Renal cortex interstitium (tissue), 11 donors: ENCODE measurements at regions not wholly inside any gene's neighbourhood (a gene's known extent, or its start where the extent isn't known, plus 50 kb on each side); places are given as distances from the start of the nearest gene placed in this dataset.
A peak's percentile ranks its signal among the peaks of the same experiment; 100 is the strongest.
"Not testable (repeated sequence)": the region's sequence is repeated elsewhere in the genome, so short reads cannot be mapped to it uniquely, and the experiment has no call there.

Experiments used
- DNase-seq, 11 donors: peaks; one replicate each; pipeline ENCODE4 v3.0.0-alpha.2; 2013; ENCODE audit warnings: low read depth in 9 of 11, low spot score in 4 of 11; ENCODE audit errors: extremely low read depth in 1 of 11

GRCh38 chr5:40202814-40203440 is 476.8 kb upstream of the PTGER4 start:
- DNase-seq: no peak

- DNase-seq: no peak
Observed at GRCh38 chr5:40198736-40199135, 481.0 kb upstream of the PTGER4 start.

GRCh38 chr5:40195574-40195973 is 484.1 kb upstream of the PTGER4 start:
- not testable (repeated sequence) for DNase-seq

- DNase-seq: peak in 1 of 11 donors; percentile 15
Observed at GRCh38 chr5:40191150-40191549, 488.6 kb upstream of the PTGER4 start.

DNA sequence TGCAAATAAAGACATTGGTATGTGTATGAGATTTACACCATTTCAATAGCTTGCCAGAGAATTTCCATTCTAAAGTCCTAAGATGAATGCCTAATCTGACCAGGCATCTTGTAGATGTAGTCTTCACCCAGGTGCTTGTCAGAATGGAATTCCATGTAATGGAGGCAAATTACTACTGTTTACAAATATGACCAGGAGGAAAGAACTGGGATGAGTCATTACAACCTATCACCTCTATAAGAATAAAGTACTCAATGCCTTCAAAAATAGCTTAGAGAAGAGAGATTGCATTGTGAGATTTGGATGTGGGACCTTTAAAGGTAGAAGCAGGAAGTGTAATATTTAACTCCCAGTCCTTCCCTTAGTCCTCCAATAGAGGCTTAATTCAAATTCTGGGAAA is 507.0 kb upstream of the PTGER4 start:
- no peak for DNase-seq

DNA sequence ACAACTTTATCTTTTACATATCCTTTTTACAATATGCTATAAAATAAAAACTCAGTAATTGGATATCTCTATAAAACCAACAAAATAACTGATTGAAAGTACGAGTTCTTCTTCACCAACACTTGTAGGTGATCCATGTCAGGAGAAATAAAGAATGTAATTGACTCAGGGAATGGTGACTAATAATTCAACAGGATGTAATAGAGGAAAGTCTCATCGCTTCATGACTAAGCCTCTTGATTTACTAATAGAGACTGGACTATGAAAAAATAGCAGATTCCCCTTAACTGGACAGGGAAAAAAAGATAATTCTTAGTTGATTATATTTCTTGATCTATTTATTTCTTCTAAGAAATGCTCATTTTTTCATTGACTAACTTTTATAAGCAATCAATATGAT is 507.7 kb upstream of the PTGER4 start:
- no peak for DNase-seq

- DNase-seq: no peak
Observed at GRCh38 chr5:40167283-40167682, 512.4 kb upstream of the PTGER4 start.

- DNase-seq: no peak
Observed at GRCh38 chr5:40166802-40167201, 512.9 kb upstream of the PTGER4 start.

DNA sequence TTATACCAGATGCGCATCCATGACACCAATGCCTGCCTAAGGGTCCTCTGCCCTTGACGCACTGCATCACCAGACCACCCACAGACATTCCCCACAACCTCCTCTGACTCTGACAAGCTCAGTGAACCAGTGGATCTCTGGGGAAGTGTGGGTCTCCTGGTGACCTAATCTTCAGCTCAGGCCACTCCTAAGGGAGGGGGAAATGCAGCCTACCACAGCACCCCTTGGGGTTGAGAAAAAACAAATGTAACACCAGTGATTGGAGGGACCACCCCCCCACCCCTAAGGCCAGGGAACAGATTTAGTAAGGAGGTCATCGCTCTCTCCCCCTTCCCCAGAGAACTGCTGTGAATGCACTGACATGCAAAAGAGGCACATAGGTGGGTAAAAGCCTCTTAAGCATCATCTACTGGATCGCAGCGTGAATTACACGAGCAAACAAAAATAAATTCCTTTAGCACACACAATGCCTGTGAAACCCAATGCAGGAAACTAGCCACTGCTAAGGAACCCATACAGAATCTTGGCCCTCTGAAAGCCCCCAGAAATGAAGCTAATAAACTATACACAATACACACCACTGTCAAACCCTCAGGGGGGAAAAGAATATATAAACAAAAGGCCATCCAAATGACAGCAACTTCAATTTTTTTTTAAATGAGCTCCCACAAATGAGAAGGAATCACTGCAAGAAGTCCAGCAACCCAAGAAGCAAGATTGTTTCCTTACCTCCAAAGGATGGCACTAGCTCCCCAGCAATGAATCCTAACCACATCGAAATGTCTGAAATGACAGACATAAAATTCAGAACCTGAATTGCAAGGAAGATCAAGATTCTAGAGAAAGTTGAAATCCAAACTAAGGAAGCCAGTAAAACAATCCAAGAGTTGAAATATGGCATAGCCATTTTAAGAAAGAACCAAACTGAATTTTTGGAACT is 513.7 kb upstream of the PTGER4 start:
- DNase-seq: no peak

- DNase-seq: no peak
Observed at GRCh38 chr5:40165106-40165788, 514.5 kb upstream of the PTGER4 start.

GRCh38 chr5:40160435-40160834 is 519.3 kb upstream of the PTGER4 start:
- DNase-seq: no peak

- no peak for DNase-seq
Observed at GRCh38 chr5:40154194-40154593, 525.5 kb upstream of the PTGER4 start.

DNA sequence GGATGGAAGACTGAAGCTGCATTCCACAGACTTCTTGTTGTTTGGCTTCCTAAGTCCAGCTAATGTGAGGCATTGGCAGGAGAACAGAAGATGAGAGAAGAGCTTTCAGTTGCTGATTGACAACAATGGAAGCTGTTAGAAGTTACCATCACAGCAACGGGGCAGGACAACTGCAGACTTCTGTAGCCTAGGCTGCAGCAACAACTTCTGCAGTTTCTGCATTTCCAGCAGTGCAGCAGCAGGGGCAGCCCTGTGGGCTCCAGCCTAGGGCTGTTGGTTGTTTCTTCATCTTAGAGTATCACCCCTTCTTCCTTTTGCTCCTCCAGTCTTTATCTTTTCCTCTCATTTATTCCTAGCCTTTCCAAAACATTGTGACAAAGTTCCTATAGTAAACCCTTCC is 528.8 kb upstream of the PTGER4 start:
- DNase-seq: no peak

DNA sequence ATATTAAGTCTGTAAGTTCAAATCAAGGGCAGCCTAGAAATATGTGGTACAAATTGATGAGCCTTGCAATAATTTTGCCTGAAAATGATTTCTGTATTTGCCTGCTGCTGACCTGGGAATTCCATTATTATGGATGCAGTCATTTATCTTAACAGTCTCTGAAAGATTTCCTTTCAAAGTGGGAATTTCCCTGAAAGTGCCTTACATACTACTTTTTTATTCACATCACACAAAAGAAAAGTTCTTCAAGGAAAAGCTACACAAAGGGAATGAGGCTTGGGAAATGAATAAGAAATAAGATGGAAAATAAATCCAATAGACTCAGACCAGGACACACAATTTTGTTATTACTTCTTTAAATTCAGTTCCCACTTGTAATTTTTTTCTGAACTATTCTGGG is 537.8 kb upstream of the PTGER4 start:
- DNase-seq: no peak

DNA sequence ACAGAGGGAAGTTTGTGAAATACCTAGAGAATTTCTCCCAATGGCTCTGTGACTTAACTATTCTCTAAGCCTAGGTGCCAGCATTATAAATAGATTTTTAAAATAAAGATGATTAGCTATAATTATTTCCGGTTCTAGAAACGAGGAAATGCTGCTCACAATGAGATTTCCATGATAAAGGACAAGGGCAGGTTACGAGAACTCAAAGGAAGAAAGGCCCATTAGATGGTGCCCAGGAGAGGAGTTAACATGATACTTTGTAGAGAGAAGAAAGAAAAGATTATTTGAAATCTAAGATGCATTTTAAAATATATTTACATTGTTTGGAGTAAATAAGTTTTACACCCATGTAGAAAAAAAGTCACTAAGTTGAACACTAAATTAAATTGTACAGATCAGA is 538.3 kb upstream of the PTGER4 start:
- DNase-seq: no peak

DNA sequence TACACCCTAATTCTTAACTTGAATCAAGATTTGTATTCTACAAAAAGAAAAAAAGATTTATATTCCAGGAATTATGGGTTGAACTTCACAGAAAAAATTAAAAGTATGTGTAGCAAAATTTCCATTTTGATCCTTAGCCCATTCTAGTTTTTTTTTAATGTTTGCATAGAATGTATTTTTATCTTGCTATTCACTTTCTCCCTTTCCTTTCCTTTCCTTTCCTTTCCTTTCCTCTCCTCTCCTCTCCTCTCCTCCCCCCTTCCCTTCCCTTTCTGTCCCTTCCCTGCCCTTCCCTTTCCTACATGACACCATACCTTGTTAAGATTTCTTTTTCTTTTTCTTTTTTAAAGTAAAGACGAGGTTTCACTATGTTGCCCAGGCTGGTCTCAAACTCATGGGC is 542.5 kb upstream of the PTGER4 start:
- no peak for DNase-seq

DNA sequence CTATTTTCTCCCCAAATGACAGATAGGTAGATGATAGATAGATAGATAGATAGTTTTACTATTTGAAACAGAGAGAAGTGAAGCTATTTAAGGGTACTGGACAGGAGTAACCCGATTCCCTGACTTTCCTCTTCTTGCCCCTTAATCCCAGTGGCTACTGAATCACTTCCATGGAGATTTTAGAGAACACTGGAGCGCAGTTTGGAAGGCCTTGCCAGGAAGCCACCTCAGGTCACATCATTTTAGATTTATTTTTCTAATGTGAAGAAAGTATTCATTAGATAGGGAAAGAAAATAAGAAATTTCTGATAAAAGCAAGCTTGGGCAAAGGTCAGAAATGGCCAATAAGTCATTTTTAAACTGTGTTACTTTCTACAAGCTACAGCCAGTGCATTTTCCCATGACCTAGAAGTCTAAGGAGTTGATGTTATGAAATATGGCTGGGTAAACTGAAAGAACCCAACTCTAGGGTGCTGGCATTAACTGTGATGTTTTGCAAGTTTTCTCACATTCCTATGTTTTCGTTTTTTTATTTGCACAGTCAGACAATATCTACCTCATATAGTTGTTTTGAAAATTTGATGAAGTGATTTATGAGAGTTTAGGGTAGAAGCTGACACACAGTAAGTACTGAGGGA is 544.7 kb upstream of the PTGER4 start:
- DNase-seq: no peak

- DNase-seq: no peak
Observed at GRCh38 chr5:40124367-40124766, 555.3 kb upstream of the PTGER4 start.

DNA sequence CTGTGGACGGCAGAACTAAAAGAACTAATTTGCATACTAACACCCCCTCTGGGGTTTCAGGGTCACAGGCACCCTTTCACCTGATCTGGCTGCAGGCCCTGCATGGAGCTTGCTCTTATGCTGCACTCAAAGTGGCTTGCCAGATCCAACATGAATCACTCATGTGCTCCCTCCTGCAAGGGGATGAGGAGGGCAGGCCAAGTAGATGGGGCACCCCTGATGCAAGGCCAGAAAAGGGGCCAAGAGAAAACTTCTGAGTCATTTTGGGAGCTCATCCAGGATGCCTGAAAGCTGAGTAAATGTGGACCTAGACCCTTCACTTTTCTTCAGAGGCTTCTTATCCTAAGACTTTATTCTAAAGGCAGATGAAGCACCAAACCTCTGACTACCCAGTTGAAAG is 558.5 kb upstream of the PTGER4 start:
- DNase-seq: no peak

- no peak for DNase-seq
Observed at GRCh38 chr5:40112875-40113274, 566.8 kb upstream of the PTGER4 start.
